ENCODE measurements at regions not wholly inside any gene's neighbourhood (a gene's known extent, or its start where the extent isn't known, plus 50 kb on each side); places are given as distances from the start of the nearest gene placed in this dataset.
"Not testable (repeated sequence)": the region's sequence is repeated elsewhere in the genome, so short reads cannot be mapped to it uniquely, and the experiment has no call there.

DNA sequence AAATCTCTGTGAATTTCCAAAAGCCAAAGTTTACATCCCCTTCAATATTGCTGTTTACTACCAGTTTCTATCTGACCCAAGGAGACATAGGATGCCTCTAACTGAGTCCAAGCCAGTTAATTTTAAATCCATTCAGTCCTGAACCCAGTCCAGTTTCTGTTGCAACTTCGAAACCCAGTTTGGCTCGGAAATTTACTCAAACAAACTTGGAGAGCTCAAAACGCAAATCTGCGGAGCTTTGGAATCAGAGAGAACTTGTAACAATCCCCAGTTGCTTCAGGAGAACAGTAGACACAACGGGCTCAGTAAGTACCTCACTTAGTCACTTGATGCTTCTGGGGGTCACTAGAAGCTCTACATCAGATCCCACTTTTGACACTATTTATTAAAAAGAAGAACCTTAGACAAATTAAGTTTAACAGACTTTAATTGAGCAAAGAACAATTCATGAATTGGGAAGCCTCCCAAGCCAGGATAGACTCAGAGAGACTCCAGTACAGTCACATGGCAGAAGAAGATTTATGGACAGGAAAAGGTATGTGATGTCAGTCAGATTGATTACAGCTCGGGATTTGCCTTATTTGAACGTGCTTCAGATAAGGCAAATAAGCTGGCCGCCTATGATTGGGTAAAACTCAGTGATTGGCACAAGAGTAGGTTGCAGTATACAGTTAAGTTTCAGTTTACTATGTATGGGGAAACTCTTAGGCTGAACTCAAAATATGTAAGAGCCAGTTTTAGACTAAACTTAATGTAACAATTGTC, 118.0 kb downstream of the RFPL4B start:
- DNase-seq, result no peak

DNA sequence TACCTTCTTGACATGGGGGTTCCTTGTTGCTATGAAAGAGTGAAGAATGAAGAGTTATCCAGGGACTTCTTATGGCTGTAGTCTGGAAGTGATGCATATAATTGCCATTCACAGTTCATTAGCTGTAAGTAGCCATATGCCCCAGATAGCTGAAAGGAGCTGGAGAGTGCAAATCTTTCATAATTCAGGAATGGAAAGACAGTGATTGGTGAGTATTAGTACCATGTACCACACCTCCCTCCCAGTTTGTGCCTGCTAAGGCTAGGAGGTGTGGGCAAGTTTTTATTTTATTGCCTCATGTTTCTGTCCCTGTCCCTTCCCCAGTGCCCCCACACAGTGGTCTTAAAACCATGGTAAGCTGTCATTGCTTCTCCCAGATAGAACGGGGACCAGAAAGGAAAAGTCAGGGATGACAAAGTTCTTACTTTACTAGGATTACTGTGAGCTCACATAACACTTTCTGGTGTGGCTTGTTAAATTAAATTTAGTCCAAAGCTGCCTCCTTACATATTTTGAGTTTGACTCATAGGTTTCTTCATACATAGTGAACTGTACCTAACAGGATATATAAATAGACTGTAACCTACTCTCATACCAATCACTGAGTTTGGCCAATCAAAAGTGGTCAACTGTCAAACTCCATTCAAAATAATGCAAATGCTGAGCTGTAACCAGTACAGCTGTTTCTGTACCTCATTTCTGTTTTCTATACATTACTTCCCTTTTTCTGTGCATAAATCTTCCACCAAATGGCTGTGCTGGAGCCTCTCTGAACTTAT, 119.4 kb downstream of the RFPL4B start:
- DNase-seq, result no peak

DNA sequence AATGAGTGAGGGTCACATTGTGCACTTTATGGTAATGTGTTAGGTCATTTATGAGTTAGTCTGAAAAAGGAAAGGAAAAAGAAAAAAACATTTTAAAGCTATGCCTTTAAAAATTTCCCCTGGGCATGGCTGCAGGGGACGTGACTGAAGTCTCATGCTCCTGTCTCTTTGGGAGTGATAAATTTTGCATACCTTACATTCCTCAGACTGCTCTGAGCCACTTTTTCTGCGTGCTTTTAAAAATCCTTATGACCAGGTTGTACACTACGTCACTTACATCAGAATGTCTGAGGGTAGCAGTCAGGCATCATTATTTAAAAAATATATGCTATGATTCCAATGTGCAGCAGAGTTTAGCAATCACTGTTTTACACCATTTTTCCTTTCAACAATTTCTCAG, 121.2 kb downstream of the RFPL4B start:
- no peak for DNase-seq

DNA sequence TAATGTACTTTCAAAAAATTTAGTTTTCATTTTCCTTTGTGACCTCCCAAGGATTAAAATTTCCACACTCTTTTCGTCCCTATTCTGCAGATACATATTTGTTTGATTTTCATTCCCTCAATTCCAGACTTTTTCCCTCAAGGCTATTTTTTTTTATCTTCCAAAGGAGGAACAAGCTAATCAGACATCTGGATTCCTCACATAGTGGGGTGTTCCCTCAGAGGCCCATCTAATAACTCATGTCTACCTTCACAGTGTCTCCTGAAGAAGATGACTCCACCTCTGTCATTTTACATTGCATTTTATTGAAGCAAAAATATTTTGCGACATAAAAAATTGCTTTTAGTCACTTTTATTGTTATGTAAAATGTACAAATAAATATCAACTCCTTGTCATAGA, 122.2 kb downstream of the RFPL4B start:
- no peak for DNase-seq

DNA sequence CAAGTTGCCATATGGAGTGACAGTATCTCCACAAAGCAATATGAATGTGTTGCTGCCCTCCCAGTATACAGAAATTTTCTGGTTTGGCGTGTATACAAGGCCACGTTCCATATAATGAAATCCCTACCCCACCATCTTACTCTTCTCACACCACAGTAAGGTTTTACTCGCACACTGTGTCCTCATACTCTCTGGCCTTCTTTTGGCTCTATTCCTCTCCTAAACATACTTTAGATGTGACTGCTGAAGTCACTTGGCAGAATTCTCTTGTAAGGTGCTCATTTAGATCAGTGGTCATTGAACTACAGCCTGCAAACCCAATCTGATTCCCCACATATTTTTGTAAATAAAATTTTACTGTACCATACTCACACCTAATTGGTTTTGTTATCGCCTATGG, 123.2 kb downstream of the RFPL4B start:
- DNase-seq, result no peak

DNA sequence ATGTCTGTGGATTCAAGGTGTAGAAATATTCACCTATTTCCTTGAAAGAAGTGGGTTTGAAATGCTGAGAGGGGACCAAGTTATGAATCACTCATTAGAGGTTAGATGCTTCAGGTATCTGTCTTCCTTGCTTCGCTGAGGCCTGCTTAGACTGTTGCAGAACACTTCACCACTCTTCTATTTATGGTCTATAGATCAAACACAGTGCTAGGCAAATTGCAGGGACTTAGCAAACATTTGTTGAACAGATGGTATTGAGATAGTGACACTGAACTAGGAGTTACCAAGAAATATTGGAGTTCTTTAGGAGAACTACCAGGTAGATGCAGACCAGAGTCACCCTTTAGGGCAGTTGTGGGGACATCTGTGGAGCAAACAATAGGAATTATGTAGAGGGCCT, 123.8 kb downstream of the RFPL4B start:
- no peak for DNase-seq

DNA sequence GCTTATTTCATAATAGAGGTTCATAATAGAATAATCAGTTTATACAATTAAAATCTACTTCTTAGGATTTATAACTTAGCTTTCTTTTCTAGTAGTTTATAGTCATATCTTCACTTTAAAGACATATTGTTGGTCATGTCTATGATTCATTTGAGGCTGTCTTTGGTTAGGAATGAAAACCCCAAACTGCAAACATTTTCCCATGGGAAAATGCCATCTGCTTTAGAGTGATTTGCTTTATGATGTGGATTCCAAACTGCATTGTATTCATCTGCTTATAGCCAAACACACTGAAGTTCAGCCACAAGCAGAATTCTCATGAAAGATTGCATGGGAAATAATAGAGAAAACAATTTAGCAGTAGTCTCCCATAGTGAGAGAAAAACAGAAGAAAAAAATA, 128.0 kb downstream of the RFPL4B start:
- no peak for DNase-seq

DNA sequence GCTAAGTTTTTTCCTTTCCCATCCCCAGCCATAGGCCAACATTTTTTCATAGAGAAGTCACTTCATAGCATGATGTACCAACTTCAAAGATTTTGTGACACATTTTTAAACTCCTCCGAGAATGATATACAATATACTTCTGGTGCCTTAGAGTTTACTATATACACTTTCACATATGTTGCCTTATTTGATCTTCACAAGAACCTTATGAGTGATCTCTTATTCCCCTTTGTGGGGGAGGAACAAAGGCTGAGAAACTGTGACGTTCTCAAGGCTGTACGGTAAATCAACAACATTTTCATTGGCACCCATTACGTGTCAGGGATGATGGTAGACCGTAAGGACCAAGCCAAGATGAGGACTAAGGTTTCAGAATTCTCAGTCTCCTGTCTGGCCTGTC, 130.0 kb downstream of the RFPL4B start:
- DNase-seq, result no peak

DNA sequence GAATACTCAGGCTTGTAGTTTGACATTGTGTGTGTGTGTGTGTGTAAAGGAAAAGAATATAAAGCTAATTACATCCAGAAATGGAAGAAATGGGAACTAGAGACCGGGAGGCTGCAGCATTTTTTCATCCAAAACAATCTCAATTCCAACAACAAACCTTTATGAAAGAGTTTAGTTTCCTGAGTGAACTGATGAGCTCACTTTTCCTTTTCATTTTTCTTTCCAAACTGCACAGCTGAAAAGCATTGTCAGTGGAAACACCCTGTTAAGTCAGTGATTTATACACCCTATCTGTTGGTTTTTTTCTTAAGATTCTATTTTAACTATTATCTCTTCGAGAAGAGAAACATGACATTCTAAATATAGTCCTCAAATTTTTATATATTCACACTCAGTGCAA, 130.9 kb downstream of the RFPL4B start:
- DNase-seq, result no peak

DNA sequence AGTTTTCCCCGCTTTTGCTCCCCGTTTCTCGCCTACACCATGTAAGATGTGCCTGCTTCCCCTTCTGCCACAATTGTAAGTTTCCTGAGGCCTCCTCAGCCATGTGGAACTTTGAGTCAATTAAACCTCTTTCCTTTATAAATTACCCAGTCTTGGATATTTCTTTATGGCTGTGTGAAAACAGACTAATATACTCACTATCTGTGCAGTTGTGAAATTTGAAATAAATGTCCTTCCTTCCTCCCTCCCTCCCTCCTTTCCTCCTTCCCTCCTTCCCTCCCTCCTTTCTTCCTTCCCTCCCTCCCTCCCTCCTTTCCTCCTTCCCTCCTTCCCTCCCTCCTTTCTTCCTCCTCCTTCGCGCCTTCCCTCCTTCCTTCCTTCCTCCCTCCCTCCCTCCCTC, 132.8 kb downstream of the RFPL4B start:
- not testable (repeated sequence) for DNase-seq

DNA sequence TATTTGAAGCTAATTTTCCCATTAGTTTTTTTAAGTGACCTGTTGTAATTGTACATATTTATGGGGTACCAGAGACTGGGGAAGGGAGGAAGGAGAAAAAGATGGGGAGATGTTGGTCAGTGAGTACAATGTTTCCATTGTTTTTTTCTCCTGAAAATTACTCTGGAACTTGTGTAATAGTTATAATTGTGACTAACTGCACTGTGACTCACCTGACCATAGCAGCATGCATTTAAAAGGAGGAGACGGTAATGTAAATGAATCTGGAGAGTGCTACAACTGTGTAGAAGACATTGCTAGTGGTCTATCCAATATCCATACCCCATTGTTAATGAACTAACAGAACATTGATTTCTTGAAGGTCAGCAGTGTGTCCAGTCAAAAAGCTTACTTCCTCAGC, 133.4 kb downstream of the RFPL4B start:
- DNase-seq, result no peak

DNA sequence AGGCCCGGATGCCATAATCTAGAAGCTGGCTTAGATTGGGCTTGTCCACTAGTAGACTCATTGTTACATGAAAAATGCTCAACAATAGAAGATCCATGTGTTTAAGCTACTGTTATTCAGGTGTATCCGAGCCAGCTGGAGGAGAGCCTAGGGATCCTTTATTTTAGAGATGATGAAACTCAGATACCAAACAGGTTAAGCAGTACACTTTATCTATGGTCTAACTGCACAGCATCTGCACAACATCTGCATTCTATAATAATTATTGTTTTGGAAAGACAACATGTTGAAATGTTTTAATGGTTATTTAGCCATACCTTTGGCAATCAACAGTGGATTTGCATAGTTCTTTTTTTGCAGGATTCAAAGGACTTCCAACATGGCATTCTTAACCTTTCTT, 134.1 kb downstream of the RFPL4B start:
- no peak for DNase-seq

DNA sequence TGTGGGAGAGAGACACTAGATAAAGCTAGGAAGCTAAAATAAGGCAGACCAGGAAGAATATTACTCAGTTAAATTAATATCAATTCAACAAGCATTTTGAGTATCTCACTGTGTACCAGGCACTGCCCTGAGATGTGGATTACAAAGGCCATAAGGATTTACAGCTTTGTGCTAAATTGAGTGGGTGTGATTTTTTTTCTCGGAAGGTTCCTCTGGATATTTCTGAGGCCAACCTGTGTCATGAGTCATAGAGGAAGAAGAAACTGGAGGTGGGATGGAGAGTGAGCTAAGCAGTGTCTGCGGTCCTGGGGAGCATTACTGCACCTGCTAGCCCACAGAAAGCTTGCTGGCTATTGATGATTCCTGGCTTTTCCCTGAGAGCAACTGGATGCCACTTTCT, 135.2 kb downstream of the RFPL4B start:
- no peak for DNase-seq

DNA sequence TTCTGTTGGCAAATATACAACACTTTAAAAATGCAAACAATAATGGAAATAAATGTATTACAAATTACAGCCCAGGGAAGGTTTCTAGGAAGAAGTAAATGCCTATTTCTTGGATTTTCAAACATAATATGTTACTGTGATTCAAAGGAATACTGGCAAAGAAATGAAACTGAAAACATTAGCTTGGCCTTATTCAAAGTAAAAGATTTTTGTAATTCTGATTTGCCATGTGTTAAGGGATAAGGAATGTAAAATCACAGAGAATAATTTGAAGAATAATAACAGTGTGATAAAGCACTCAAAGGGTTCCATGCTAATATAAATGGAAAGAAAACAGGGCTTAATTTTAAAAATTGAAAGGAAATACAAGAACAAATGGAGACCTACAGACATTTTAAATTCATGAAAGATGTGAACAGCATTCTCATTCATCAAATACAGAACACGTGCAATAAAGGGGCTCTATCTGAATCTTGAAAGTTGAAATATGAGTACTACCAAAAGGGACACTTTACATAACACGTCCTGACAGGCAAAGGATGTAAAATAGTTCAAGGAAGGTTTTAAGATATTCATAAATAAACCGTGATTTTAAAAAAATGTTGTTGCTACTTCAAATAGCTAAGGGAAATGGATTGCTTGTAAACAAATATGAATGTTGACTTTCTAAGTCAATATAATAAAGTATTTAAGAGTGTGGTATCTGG, 138.1 kb downstream of the RFPL4B start:
- no peak for DNase-seq

DNA sequence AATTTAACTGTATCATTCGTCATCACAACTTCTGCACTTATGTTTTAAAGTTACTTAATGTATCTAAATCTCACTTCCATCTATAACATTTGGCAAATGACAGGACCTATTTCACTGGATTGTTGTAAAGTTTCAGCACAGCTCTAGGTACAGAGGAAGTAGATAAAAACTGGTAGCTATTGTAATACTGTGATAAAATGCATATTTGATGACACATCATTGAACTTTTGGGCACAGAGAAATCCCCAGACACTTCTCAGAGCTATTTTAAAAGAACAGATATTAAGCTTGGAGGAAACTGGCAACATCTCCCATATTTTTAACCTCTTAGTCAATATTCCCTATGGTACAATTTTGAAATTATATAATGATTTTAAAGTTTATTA, 138.7 kb downstream of the RFPL4B start:
- DNase-seq, result no peak

DNA sequence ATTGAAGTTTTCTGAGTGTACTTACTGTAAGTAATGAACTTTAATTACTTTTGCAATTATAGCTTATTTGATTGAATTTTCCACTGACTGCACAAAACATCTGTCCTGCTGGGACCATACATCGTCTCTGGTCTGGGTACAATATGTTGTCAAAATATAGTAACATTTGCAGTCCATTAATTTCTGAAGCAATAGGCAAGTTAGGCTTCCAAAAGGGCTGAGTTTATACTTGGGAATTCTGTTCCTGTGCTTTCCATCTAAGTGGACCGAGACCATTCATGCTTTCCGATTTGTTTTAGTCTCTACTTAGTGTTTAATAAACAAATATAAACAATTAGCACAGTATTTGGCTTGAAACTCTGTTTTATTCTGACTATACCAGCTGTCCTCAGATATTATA, 139.3 kb downstream of the RFPL4B start:
- DNase-seq, result no peak

DNA sequence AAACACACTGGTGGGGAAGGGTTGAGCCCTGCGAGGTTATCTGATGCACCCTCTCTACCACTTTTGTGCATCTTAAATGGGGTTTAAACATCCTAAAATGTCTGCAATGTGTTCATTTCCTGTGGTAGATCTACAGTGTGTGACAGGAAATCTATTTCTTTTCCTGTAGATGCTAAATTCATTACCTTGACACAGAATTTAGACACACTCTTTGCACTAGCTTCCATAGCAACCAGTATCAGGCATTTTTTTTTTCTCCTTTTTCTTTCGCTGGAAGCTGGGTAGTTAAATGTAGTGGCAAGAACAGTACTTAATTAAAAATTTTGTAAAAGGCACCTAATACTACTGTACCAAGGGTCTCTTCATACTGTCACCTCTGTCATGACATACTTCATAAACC, 141.1 kb downstream of the RFPL4B start:
- no peak for DNase-seq

DNA sequence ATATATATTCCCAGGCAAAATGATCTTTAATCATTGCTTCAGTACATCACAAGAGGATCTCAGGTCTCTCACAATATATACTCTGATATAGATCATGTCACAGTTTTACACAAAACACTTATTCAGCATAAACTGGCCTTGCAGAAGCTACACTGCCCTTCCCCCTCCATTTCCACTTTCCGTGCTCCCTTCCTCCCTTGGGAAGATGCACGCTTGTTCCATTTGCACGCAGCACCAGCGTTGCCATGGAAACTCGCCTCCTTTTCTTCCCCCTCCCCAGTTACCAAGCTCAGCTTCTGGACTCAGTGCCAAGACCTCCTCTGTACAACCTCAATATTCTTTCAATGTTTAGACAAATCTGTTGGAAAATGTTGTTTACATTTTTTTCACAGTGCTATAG, 154.6 kb downstream of the RFPL4B start:
- DNase-seq, result no peak

DNA sequence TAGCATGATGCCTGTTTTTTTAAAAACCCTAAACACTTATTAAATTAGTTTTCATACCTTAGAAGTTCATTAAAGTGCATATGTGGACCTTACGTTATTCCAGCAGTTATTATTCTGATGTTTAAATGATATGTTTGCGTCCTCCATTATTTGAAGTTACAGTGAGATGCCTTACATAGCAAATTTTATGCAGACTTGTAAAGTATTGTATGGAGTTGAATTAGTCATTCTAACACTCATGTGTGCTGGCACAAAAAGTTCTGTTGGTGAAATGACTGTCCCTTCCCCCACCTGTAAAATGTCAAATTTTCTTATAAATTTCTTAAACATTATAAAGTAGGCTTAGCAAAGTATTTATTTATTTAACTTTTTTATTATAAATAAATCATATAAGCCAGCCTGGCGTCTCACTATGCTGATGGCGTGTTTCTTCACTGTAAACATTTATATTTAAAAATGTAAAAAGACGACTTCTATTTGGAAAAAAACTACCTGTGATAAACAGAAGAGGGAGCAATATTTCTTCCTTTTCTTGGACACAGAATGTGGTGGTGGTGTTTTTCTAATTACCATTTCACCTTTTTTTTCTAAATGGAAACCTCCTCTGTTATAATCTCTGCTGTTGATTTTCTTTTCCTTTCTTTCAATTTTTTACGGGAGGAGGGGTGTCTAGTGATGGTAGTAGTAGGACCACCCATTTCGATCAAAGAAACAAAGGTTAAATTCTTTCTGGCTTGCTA, 155.4 kb downstream of the RFPL4B start:
- DNase-seq, result no peak

DNA sequence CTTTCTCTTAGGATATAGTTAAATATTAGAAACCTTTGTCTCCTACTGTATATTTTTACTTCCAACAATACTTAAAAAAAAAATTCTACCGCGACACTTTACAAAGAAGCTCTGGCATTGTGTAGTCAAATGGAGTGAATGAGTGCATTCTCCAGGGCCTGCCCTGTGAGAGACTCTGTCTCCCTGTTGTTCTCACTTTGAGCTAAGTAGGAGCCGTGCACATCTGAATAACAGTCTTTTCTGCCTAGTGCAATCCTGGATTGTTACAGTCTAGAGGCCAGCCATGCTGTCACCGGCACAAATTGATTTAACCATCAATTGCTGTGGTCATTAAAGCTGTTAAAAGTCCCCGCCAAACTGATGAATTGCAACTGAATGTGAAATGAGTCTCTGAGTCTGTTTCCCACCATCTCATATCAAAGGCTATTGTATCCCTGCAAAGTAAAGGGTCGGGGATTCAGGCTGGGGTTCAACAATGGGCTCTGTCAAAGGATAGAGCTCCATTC, 156.0 kb downstream of the RFPL4B start:
- DNase-seq, result no peak

DNA sequence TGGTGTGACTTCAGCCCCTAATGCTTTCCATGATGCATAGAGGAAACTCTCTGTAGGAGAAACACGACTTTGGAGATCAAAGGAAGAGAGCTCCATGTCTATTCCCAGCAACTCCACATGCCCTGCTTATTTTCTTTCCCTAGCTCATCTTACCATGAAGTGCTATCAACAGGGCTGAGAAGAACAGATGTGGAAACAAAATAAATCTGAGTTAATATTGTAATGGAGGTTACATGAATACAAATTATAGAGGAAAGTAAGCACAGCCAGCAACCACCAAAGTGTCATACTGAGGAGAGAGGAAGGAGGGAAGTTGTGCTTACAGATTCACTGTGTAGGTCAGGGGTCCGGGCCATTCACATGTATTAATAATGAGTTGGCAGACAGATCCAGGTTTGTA, 157.5 kb downstream of the RFPL4B start:
- DNase-seq, result no peak

DNA sequence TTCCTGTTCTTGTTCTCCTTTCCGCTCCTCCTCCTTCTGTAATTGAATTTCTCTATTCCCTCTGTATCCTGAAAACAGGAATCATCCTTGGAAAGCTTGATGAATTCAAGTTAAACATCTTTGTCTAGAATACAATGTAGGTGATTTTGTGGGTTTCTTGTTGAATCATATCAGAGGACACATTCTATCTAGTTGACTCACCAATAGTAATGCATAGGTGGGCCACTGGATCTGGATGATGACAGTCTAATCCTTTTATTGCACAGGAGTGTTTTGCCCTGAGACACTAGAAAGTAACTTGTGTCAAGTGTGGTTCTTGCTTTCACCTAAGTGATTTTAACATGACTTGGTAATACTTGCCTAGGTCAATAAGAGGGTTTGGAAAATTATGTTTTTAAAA, 164.3 kb downstream of the RFPL4B start:
- DNase-seq, result no peak

DNA sequence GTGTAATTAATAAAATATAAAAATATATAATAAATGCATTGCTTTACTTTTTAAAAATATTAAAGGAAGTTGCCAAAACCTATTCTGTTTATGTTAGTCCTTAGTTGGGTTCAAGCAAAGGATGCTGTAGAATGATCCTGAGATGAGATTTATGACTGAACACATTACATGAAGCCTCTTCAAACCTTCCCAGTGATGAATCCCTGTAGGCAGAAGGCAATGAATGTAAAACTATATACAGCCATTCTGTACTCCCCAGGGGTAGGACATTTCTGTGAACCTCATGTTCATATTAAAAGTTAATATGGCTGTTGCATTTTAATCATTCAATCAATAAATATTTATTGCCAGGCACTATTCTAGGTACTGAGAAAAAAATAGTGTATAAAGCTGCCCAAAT, 166.0 kb downstream of the RFPL4B start:
- no peak for DNase-seq
